ENCODE measurements at regions not wholly inside any gene's neighbourhood (a gene's known extent, or its start where the extent isn't known, plus 50 kb on each side); places are given as distances from the start of the nearest gene placed in this dataset.

GRCh38 chr5:68770551-68770950 lies 323.3 kb upstream of the SLC30A5 start:
- no peak for TF ChIP-seq CTCF (IDR thresholded peaks at IDR 0.05 in 8 of 11, conservative IDR thresholded peaks at IDR 0.05 in 3 of 11)
- TF ChIP-seq POLR2A (IDR thresholded peaks at IDR 0.05) = no peak
- no peak for TF ChIP-seq POLR2AphosphoS5 (IDR thresholded peaks at IDR 0.05)
